ENCODE measurements at regions not wholly inside any gene's neighbourhood (a gene's known extent, or its start where the extent isn't known, plus 50 kb on each side); places are given as distances from the start of the nearest gene placed in this dataset.

GRCh38 chr16:76947749-76948148 is 243.2 kb upstream of the MON1B start:
- DNase-seq (no peak), ATAC-seq (ENCODE audit: poor library complexity) (no peak)
- intact Hi-C loops (cut with DNase I), result no loop called here

DNA sequence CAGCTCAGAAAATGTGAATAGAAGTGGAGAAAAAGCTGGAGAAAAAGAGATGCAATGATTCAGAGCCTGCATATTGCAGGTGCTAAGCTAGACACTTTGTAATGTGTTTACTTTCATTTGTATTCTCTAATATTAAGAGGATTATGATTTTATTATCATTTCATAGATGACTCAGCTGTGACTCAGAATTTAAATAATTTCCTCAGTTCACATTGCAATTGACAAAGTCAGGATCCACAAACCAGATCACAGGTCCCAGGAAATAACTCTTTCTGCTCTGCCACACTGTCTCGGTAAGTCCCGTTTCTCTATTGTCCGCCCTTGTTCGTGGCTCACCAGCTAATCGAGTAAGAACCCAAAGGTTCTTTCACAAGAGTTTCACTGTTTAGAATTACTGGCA is 235.4 kb upstream of the MON1B start:
- intact Hi-C loops (cut with DNase I), result no loop called here
- ATAC-seq (ENCODE audit: poor library complexity), result no peak
- DNase-seq, result no peak

DNA sequence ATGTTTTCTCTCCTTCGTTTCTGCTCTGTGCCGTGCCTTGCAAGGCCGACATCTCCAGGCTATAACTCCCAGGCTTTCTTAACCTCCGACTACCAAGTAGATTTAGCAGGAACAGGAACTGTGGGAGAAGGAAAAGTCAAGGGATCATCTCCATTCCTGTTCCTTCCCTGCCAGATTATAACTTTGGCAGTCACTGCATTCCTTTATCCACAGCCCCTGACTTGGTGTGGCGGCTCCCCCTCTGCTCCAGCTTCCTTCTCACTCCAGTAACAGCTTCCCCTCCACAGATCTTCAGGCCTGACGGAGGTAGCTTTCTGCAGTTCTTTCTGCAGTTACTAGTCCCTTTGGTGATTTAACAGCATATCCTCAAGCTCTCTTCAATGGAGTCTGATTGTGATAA is 234.6 kb upstream of the MON1B start:
- no peak for ATAC-seq (ENCODE audit: poor library complexity)
- intact Hi-C loops (cut with DNase I), result no loop called here
- DNase-seq, result no peak

- DNase-seq (no peak), ATAC-seq (ENCODE audit: poor library complexity) (no peak)
- intact Hi-C loops (cut with DNase I), result no loop called here
These were observed 234.1 kb upstream of the MON1B start for GRCh38 chr16:76956841-76957240.

- no peak for ATAC-seq (ENCODE audit: poor library complexity)
- intact Hi-C loops (cut with DNase I), result no loop called here
- no peak for DNase-seq
These were observed 231.8 kb upstream of the MON1B start for GRCh38 chr16:76959166-76959565.

DNA sequence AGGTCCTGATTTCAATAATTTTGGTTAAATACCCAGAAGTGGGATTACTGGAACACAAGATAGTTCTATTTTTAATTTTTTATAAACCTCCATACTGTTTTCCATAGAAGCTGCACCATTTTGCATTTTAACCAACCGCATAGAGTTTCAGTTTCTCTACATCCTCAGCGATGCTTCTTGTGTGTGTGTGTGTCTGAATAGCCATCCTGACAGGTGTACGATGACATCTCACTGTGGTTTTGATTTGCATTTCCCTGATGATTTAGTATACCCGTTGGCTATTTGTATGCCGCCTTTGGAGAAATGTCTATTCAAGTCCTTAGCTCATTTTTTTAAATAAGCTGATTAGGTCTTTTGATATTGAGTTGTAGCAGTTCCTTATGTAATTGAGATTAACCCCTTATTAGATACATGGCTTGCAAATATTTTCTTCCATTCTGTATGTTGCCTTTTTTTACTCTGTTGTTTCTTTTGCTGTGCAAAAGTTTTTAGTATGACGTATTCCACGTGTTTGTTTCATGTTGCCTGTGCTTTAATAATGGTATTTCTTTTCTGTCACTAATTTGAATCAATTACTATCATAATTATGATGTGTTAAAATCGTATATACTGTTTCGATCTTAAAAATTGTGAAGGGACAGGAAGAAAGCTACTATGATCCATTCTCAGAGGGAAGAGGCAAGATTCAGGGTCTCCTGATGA is 227.2 kb upstream of the MON1B start:
- DNase-seq (no peak), ATAC-seq (ENCODE audit: poor library complexity) (no peak)
- intact Hi-C loops (cut with DNase I), result no loop called here

GRCh38 chr16:76964464-76965154 is 226.4 kb upstream of the MON1B start:
- ATAC-seq (ENCODE audit: poor library complexity), result no peak
- DNase-seq, result no peak
- intact Hi-C loops (cut with DNase I), result no loop called here

DNA sequence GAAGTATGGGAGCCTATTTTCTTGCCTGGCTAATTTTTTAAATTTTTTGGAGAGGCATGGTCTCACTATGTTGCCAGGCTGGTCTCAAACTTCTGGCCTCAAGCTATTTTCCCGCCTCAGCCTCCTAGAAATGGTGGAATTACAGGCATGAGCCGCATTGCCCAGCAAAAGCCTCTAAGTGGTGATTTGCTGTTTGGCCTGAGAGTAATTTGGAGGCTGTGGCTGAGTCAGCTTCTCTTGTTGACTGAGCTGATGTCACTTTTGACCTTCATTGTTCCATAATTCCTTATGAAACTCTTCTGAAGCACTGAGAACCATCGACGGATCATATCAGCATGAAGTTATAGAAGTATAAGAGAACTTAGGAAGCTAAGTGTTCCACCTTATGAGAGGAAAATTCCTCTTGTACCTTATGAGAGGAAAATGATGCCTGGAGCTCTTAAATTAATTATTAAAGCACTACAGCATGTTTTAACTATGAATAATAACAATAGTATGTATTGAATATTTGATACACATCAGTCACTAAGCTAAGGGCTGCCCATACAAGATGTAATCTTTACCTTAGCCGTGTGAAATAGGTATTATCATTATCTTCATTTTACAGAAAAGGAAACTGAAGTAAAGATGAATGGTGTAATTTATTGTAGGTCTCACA is 220.8 kb upstream of the MON1B start:
- no peak for DNase-seq
- no peak for ATAC-seq (ENCODE audit: poor library complexity)
- intact Hi-C loops (cut with DNase I), result no loop called here

DNA sequence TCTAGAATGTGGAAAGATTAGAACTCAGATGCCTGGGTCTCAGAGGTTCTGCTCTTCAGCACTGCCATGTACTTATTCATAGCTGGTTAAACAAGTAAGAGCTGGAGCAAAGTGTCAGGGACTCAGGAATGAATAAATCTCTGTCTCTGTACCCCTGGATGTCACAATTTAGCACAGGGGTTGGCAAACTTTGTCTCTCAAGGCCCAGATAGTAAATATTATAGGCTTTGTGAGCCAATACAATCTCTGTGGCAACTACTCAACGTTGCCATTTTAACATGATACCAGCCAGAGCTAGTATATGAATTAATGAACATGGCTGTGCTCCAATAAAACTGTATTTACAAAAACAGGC is 220.3 kb upstream of the MON1B start:
- ATAC-seq (ENCODE audit: poor library complexity) (no peak), DNase-seq (no peak)
- intact Hi-C loops (cut with DNase I), result no loop called here

- DNase-seq (no peak), ATAC-seq (ENCODE audit: poor library complexity) (no peak)
- intact Hi-C loops (cut with DNase I), result no loop called here
These were observed 214.9 kb upstream of the MON1B start for GRCh38 chr16:76976101-76976500.

GRCh38 chr16:76976756-76977155 is 214.2 kb upstream of the MON1B start:
- DNase-seq (no peak), ATAC-seq (ENCODE audit: poor library complexity) (no peak)
- intact Hi-C loops (cut with DNase I), result no loop called here

- intact Hi-C loops (cut with DNase I), result no loop called here
- no peak for ATAC-seq (ENCODE audit: poor library complexity)
- no peak for DNase-seq
These were observed 206.8 kb upstream of the MON1B start for GRCh38 chr16:76984196-76984595.

DNA sequence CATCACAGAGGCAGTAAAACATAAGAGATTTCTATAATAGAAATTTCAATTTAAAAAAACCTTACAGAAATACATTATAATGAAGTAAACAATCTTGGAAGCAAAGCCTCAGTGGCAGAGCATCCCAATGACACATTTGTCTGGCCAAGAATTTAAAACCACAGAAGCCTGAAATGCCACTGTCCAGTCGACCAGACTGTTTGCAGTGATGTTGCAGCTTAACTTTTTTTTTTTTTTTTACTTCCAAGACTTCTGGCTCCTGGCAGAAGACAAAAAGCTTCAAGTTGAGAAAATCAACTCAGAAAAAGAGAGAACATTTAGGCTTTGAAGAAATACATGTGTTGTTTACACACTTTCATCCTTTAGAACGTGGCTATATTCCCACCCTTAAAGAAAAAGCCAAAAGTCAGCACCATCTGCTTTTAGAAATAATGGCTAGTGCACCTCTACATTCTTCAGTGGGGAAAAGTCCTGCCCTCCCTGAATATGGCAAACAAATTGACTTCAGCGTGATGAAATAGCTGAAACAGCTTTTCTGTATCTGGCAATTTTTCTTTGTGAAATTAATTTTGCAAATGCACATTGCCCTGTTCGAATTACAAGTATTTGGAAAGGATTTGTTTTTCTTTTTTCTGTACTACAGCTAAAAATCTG is 205.5 kb upstream of the MON1B start:
- intact Hi-C loops (cut with DNase I), result no loop called here
- DNase-seq (no peak), ATAC-seq (ENCODE audit: poor library complexity) (no peak)

DNA sequence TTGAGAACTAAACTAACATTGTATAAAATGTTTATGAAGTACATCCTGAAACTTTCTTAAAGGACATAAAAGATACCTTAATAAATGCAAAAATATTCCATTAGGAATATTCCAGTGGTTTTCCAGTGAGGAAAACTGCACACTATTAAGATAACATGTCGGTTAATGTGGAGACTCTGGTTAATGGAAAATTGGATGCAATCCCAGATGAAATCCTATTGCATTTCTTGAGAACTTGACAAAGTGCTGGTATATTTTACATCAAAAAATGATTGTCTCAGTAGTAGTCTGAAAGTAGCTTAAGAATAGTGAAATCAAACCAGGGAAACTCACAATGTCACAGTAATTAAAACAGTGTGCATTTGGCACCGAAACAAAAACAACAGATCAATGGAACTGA is 202.5 kb upstream of the MON1B start:
- intact Hi-C loops (cut with DNase I), result no loop called here
- no peak for ATAC-seq (ENCODE audit: poor library complexity)
- no peak for DNase-seq

DNA sequence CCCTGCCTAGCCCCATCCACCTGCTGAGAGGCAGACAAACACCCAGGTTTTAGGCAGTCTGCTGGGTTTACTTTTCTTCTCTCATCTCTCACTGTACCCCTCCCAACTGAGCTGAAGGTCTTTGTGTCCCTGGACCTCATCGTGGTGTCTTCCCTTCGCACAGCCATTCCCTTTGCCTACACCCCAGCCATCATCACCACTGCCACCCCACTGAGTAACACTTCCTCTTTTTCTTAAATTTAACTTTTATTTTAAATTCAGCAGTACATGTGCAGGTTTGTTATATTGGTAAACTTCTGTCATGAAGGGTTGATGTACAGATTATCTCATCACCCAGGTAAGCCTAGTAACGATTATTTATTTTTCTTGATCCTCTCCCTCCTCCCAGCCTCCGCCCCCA is 188.3 kb upstream of the MON1B start:
- ATAC-seq (ENCODE audit: poor library complexity) (no peak), DNase-seq (no peak)
- intact Hi-C loops (cut with DNase I), result no loop called here

GRCh38 chr16:77009453-77009852 is 181.5 kb upstream of the MON1B start:
- intact Hi-C loops (cut with DNase I), result no loop called here
- no peak for ATAC-seq (ENCODE audit: poor library complexity)
- DNase-seq, result no peak

- intact Hi-C loops (cut with DNase I), result no loop called here
- DNase-seq (no peak), ATAC-seq (ENCODE audit: poor library complexity) (no peak)
These were observed 176.5 kb upstream of the MON1B start for GRCh38 chr16:77014441-77014840.

DNA sequence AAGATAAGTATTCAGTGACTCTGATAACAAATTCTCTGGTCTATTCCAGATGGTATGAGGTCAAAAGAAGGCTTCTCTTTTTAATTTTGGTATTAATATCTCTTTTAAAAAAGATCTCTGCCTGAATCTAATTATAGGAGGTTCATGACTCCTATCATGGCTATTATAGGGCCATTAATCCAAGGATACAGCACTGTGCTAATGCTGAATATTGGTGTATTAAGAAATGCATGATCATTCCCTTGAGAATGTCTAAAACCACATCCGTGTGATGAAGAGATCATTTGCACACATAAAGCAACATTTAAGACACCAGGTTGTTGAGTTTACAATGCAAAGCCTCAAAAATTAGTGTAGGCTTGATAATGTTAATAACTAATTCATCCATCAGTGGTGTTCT is 160.4 kb upstream of the MON1B start:
- DNase-seq (no peak), ATAC-seq (ENCODE audit: poor library complexity) (no peak)
- intact Hi-C loops (cut with DNase I), result no loop called here

DNA sequence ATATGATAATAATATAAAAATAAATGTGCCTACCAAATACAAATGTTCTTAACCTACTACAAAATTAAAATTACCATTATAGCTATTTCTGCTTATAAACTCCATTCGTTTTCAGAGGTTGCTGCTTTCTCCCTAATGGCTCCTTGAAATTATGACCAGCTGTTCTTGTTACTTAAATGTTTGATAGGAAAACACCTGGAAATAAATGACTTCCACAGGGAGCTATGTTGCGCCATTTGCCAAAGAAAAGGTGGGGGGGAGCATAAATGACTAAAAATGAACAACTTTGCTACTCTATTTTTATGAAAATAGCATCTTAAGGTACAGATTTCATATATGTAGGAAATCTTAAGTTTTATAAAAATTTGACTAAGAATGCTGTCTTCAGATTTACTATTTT is 157.5 kb upstream of the MON1B start:
- ATAC-seq (ENCODE audit: poor library complexity), result no peak
- intact Hi-C loops (cut with DNase I), result no loop called here
- no peak for DNase-seq

- DNase-seq (no peak), ATAC-seq (ENCODE audit: poor library complexity) (no peak)
- intact Hi-C loops (cut with DNase I), result no loop called here
These were observed 155.6 kb upstream of the MON1B start for GRCh38 chr16:77035361-77035760.
